IMR-90 (cell line): ENCODE measurements at regions not wholly inside any gene's neighbourhood (a gene's known extent, or its start where the extent isn't known, plus 50 kb on each side); places are given as distances from the start of the nearest gene placed in this dataset.

ENCODE experiments used
- ATAC-seq: fragments of 200-7000 bp; cut with Tn5 transposase; 2 replicates; pipeline ENCODE4 v1.9.1; 2020; ENCODE audit warnings: low read depth, mild to moderate bottlenecking, moderate library complexity
- BruUV-seq: library from RNA; stranded (reverse); fragments of 400-500 nt; replicated peaks from 2 replicates; lab custom pipeline; 2021; lab: Mats Ljungman, UMichigan
- CTCF ChIA-PET: fragments of 300-600 bp; formaldehyde crosslinking; extraction: SDS; loops from one replicate; lab custom pipeline; 2021; ENCODE audit warnings: antibody characterized with exemption; lab: Yijun Ruan, JAX
- POLR2A ChIA-PET: fragments of 300-600 bp; sonication (Branson Sonifier 250); formaldehyde crosslinking; loops from one replicate; lab custom pipeline; 2022; ENCODE audit warnings: antibody characterized with exemption; ENCODE audit not compliant: unreplicated experiment; lab: Charles Lee
- DNase-seq: peaks from one replicate; pipeline ENCODE4 v3.0.0; 2013
- H2AFZ ChIP-seq: replicated peaks from 2 replicates; pipeline ENCODE3; 2013; ENCODE audit warnings: low read length, mild to moderate bottlenecking; ENCODE audit not compliant: poor library complexity
- H2AK5ac ChIP-seq: 2 replicates; pipeline ENCODE4 v1.6.1; 2013; ENCODE audit warnings: low read depth, low read length, inconsistent platforms
- H2AK9ac ChIP-seq: replicated peaks from 2 replicates; pipeline ENCODE3; 2013; ENCODE audit warnings: mild to moderate bottlenecking, low read depth, low read length, moderate library complexity; ENCODE audit not compliant: poor library complexity
- H2BK120ac ChIP-seq: 2 replicates; pipeline ENCODE4 v1.6.1; 2013; ENCODE audit warnings: low read depth, low read length, inconsistent platforms
- H2BK15ac ChIP-seq: 3 replicates; pipeline ENCODE4 v1.6.1; 2013; ENCODE audit warnings: low read depth, low read length, inconsistent platforms
- H2BK20ac ChIP-seq: 2 replicates; pipeline ENCODE4 v1.6.1; 2013; ENCODE audit warnings: low read depth, mild to moderate bottlenecking, inconsistent platforms, low read length, moderate library complexity
- H2BK5ac ChIP-seq: 2 replicates; pipeline ENCODE4 v1.6.1; 2013; ENCODE audit warnings: mild to moderate bottlenecking, low read depth, low read length, inconsistent platforms; ENCODE audit not compliant: poor library complexity, severe bottlenecking
- H3K14ac ChIP-seq: replicated peaks from 2 replicates; pipeline ENCODE4 v1.6.1; 2013; ENCODE audit warnings: low read depth, low read length, inconsistent platforms
- H3K18ac ChIP-seq: 2 replicates; pipeline ENCODE4 v1.6.1; 2013; ENCODE audit warnings: low read depth, low read length, control low read depth
- H3K23ac ChIP-seq: 2 replicates; pipeline ENCODE4 v1.6.1; 2013; ENCODE audit warnings: low read depth, low read length, inconsistent platforms
- H3K27ac ChIP-seq: 2 replicates; pipeline ENCODE4 v1.5.1; 2013; ENCODE audit warnings: mild to moderate bottlenecking, control low read depth, low read length; ENCODE audit not compliant: insufficient read depth
- H3K27me3 ChIP-seq: 2 replicates; pipeline ENCODE4 v1.6.1; 2013; ENCODE audit warnings: low read length; ENCODE audit not compliant: control insufficient read depth, insufficient read depth
- H3K36me3 ChIP-seq: 2 replicates; pipeline ENCODE4 v1.6.1; 2013; ENCODE audit warnings: low read length, mixed read lengths; ENCODE audit not compliant: control insufficient read depth, insufficient read depth
- H3K4ac ChIP-seq: 2 replicates; pipeline ENCODE4 v1.6.1; 2013; ENCODE audit warnings: low read depth, low read length, inconsistent platforms
- H3K4me1 ChIP-seq: 2 replicates; pipeline ENCODE4 v1.6.1; 2013; ENCODE audit warnings: low read length, mixed read lengths; ENCODE audit not compliant: control insufficient read depth, insufficient read depth
- H3K4me2 ChIP-seq: 2 replicates; pipeline ENCODE4 v1.6.1; 2013; ENCODE audit warnings: low read depth, mild to moderate bottlenecking, control low read depth, low read length, moderate library complexity
- H3K4me3 ChIP-seq: 2 replicates; pipeline ENCODE4 v1.5.1; 2013; ENCODE audit warnings: low read depth, mild to moderate bottlenecking, control low read depth, low read length, moderate library complexity; ENCODE audit not compliant: insufficient read depth
- H3K56ac ChIP-seq: 2 replicates; pipeline ENCODE4 v1.6.1; 2013; ENCODE audit warnings: low read length, inconsistent platforms; ENCODE audit not compliant: insufficient read depth; ENCODE audit errors: extremely low read depth
- H3K79me1 ChIP-seq, 2 experiments: 2 replicates each; pipeline ENCODE4 v1.6.1; 2013; ENCODE audit warnings: low read length in 2 of 2, inconsistent platforms in 1 of 2, low read depth in 1 of 2
- H3K9ac ChIP-seq: 2 replicates; pipeline ENCODE4 v1.6.1; 2013; ENCODE audit warnings: low read depth, low read length, control low read depth
- H3K9me1 ChIP-seq: 2 replicates; pipeline ENCODE4 v1.6.1; 2013; ENCODE audit warnings: low read length, inconsistent platforms; ENCODE audit not compliant: insufficient read depth
- H3K9me3 ChIP-seq: 2 replicates; pipeline ENCODE4 v1.6.1; 2013; ENCODE audit warnings: low read length; ENCODE audit not compliant: control insufficient read depth, insufficient read depth
- H4K20me1 ChIP-seq: 2 replicates; pipeline ENCODE4 v1.6.1; 2013; ENCODE audit warnings: low read length, inconsistent platforms; ENCODE audit not compliant: insufficient read depth
- H4K5ac ChIP-seq: 2 replicates; pipeline ENCODE4 v1.6.1; 2013; ENCODE audit warnings: mild to moderate bottlenecking, low read depth, low read length, control low read depth
- H4K8ac ChIP-seq, 2 experiments: 2 replicates each; pipeline ENCODE4 v1.6.1; 2013; ENCODE audit warnings: low read depth in 2 of 2, low read length in 2 of 2, control low read depth in 1 of 2, inconsistent platforms in 1 of 2
- H4K91ac ChIP-seq: 2 replicates; pipeline ENCODE4 v1.6.1; 2013; ENCODE audit warnings: low read depth, low read length, inconsistent platforms; ENCODE audit not compliant: insufficient read depth
- BHLHE40 ChIP-seq: fragments of 150-350 bp; IDR thresholded peaks from 2 replicates; pipeline ENCODE4 v1.6.1; 2016; ENCODE audit warnings: mild to moderate bottlenecking, low read depth, low read length
- POLR2A ChIP-seq: IDR thresholded peaks from 2 replicates; pipeline ENCODE4 v1.6.1; 2012; ENCODE audit warnings: mild to moderate bottlenecking, low read depth, low read length
- WGBS, 2 experiments: methylation state at CpG; one replicate each; pipeline versions ENCODE4 v1.1.5 to v1.1.7; 2013; ENCODE audit warnings: missing lambda C conversion rate in 2 of 2; ENCODE audit not compliant: insufficient read length in 1 of 2; ENCODE audit errors: extremely low coverage in 2 of 2; 5-methylcytosine and 5-hydroxymethylcytosine counted together
- dilution Hi-C: fragments of 300-500 bp; cut with HindIII; formaldehyde crosslinking; loops from one replicate; pipeline ENCODE4 v1.14.3; 2018; ENCODE audit warnings: low sequenced_read_pairs; ENCODE audit not compliant: unreplicated experiment
- in situ Hi-C: fragments of 300-500 bp; cut with MboI; formaldehyde crosslinking; loops from 3 replicates; pipeline ENCODE4 v1.14.3; 2019; ENCODE audit warnings: low sequenced_read_pairs, inconsistent platforms, mixed read lengths
- intact Hi-C: fragments of 100-400 bp; cut with micrococcal nuclease; formaldehyde crosslinking; loops from 2 replicates; pipeline ENCODE4 v1.10.0; 2022

GRCh38 chr18:76169733-76170132 is 325.3 kb downstream of the ZNF516 start:
- no peak overlapping the region for H3K27ac ChIP-seq
- no peak overlapping the region for H4K8ac ChIP-seq
- no peak for ATAC-seq
- H2BK120ac ChIP-seq = no peak overlapping the region
- no peak overlapping the region for H2BK5ac ChIP-seq
- no peaks in the 10 kb centered on the region for H3K27me3 ChIP-seq
- no peak overlapping the region for H2AK9ac ChIP-seq
- DNase-seq = no peak
- no peak overlapping the region for H2AK5ac ChIP-seq
- H3K9ac ChIP-seq = no peak overlapping the region
- no peak overlapping the region for H4K5ac ChIP-seq
- no peak overlapping the region for H3K4me3 ChIP-seq
- CTCF ChIA-PET = no interaction called here
- H3K36me3 ChIP-seq = no peaks in the 10 kb centered on the region
- H3K14ac ChIP-seq = no peak overlapping the region
- no peak overlapping the region for H3K4me2 ChIP-seq
- intact Hi-C loops = no loop called here
- TF ChIP-seq POLR2A = no peak
- no peak for TF ChIP-seq BHLHE40
- no peak overlapping the region for H3K56ac ChIP-seq
- H3K9me3 ChIP-seq = peaks cover 7% of the 10 kb centered on the region
- H4K91ac ChIP-seq = no peak overlapping the region
- H2AFZ ChIP-seq = no peak overlapping the region
- POLR2A ChIA-PET = no interaction called here
- H2BK20ac ChIP-seq = no peak overlapping the region
- dilution Hi-C loops = no loop called here
- no peak overlapping the region for H2BK15ac ChIP-seq
- no peak overlapping the region for H3K4ac ChIP-seq
- H3K23ac ChIP-seq = no peak overlapping the region
- H4K20me1 ChIP-seq = no peaks in the 10 kb centered on the region
- H3K9me1 ChIP-seq = no peaks in the 10 kb centered on the region
- WGBS, 2 experiments = 100% methylated on average over 1 of the region's 6 CpGs; no CpG with 5 or more reads in 1 of the 2 experiments
- no peaks in the 10 kb centered on the region for H3K79me1 ChIP-seq
- in situ Hi-C loops = no loop called here
- BruUV-seq = no TSS peak
- no peaks in the 10 kb centered on the region for H3K4me1 ChIP-seq
- no peak overlapping the region for H3K18ac ChIP-seq
